NCI-H2171 treated with DMSO at 0.1 percent for 48 hours (cell line): ENCODE measurements at regions not wholly inside any gene's neighbourhood (a gene's known extent, or its start where the extent isn't known, plus 50 kb on each side); places are given as distances from the start of the nearest gene placed in this dataset.

Experiments used
- DNase-seq: peaks from one replicate; lab custom pipeline; 2025; lab: John Stamatoyannopoulos, UW

GRCh38 chr10:4196771-4197390 is 411.9 kb upstream of the KLF6 start:
- no peak for DNase-seq

GRCh38 chr10:4196183-4196582 is 411.2 kb upstream of the KLF6 start:
- DNase-seq, result no peak

DNA sequence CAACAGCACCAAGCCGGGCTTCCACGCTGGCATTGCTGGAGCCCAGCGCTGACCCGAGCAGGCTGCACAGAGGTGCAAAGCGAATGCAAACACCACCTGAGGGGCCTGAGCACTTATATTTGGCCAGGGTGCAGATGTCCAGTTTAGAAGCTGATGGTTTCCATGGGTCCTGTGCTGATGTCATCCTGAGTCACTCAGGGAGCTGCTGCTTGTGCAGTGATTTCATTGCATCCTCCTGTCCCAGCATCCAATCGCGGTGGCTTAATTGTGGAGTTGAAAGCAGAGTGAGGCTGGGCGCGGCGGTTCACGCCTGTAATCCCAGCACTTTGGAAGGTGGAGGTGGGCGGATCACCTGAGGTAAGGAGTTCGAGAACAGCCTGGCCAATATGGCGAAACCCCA is 410.2 kb upstream of the KLF6 start:
- DNase-seq, result no peak

DNA sequence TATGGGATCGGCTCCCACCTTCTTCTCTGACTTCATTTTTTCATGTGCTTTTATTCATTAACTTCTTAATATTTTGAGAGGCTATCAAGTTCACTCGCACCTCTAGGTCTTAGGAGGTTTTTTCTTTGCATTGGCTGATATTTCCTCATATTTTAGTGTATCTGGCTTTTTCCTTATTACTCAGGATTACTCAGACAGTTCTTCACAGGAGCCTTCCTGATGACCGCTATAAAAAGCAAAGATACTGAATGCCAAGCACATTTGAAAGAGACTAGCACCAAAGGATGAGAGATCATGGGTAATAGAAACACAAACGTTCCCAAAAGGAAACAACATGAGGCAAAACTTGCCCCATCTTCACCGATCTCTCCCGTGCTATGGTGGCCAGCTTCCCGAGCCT is 409.2 kb upstream of the KLF6 start:
- no peak for DNase-seq

DNA sequence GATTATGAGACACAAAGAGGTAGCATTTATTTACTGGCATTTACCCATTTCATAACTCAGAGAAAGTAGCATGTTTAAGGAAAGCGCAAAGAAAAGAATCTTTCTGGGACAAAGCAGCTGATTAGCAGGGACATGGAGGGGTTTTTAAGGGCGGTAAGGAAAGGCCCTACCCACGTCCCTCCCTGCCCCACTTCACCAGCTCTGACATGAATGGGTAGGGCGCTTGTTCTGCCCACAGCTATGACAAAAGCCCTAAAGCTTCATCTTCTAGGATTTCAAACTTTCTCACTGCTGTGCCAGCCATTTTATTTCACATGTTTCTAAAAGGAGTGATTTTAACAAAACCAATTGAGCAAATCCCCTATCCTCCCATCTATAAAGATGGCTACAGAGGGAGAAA is 406.9 kb upstream of the KLF6 start:
- DNase-seq, result no peak

- no peak for DNase-seq
Measured at GRCh38 chr10:4191354-4191753, 406.3 kb upstream of the KLF6 start.

DNA sequence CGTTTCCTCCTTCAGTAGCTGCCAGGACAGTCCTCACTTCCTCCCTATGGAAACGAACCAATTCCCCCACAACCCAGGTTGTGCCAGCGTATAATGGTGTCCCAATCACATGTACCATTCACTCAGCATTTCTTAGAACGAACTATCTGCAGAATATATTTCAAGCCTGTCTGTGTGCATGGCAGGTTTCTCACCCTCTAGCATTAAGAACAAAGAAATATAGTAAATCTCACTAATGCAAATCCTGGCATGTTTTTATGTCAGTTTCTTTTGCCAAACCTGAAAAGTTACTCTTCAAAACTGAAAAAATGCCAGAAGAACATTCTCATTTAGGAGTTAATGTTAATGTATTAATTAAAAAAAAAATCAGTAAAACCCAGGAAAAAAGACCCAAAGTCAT is 405.9 kb upstream of the KLF6 start:
- no peak for DNase-seq

DNA sequence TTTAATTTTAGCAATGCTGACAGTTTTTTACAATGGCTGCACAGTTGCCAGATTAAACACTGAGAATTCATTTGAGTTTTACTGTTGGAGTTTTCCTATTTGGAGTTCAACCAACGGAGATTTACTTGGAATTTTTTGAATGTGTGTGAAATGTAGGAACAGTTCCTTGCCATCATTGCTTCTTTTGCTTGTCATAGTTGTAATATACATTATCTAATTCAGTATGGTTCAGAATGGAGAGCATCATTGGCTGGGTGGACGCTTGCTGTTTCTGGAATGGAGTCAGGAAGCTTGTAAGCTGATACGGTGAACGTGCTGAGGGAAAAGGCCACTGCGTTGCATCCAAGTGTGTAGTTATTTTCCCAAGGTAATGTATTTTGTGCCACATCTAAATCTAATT is 404.3 kb upstream of the KLF6 start:
- DNase-seq, result no peak

DNA sequence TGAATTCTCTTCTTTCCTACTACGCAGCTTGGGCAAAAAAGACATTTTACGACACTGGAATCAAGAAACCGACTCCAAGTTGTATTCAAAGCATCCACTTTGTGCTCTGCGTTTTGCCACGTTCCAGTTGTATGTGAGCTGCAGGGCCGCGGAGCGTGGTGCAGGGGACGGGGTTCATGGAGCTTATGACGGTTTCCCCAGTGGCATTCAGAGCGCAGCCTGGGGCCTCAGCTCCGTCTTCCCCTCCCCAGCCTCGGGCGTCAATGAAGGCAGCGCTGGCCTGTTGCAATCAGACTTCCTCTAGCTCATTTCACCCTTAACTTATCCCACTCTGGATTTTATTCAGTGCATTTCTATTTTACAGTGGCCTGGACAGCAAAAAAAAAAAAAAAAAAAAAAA is 403.4 kb upstream of the KLF6 start:
- no peak for DNase-seq

- DNase-seq, result no peak
Measured at GRCh38 chr10:4186849-4187540, 402.0 kb upstream of the KLF6 start.

DNA sequence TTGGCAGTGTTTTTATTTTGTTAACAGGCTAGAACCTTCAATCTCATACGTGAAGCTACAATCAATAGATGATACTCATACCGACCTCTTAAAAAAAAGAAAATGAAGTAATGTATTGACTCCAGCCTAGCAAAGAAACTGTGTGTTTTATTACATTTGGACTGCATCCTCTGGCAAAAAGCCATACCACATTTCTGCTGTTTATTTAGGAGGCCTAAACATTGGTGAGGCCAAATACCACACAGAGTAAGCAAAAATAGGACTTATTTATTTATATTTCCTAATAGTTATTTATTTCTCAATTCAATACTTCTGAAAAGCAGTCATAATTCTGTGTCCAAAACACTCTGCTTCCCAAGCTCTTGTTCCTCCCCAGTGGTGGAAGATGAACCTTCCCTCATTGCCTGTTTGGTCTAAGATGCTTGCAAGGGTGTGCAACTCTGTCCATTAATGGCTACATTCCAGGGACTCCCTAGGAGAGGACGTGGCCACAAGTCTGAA is 398.8 kb upstream of the KLF6 start:
- no peak for DNase-seq

GRCh38 chr10:4181621-4182049 is 396.6 kb upstream of the KLF6 start:
- no peak for DNase-seq

- DNase-seq, result no peak
Measured at GRCh38 chr10:4181081-4181480, 396.1 kb upstream of the KLF6 start.

- DNase-seq, result no peak
Measured at GRCh38 chr10:4177791-4178190, 392.8 kb upstream of the KLF6 start.

DNA sequence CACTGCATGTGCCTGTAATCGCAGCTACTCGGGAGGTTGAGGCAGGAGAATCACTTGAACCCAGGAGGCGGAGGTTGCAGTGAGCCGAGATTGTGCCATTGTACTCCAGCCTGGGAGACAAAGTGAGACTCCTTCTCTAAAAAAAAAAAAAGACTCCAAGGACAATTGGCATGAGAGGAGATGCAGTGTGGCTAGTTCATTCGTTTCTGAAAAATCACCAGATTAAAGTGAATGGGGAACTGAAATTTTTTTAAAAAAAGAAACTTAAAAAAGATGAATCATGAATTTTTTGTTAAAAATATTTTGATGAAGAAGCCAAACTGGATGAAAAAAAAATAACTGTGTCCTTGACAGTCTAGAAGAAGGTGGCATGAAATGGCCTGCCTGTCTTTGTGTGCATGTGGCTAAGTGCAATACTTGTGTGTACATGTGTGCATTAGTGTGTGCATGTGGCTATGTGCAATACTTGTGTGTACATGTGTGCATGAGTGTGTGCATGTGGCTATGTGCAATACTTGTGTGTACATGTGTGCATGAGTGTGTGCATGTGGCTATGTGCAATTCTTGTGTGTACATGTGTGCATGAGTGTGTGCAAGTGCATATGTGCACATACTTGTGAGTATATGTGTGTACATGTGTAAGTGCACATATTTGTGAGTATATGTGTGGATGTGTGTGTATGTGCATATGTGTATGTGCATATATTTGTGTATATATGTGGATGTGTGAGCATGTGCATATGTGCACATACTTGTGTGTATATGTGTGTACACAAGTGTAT is 391.7 kb upstream of the KLF6 start:
- DNase-seq, result no peak

GRCh38 chr10:4174197-4174596 is 389.2 kb upstream of the KLF6 start:
- no peak for DNase-seq

DNA sequence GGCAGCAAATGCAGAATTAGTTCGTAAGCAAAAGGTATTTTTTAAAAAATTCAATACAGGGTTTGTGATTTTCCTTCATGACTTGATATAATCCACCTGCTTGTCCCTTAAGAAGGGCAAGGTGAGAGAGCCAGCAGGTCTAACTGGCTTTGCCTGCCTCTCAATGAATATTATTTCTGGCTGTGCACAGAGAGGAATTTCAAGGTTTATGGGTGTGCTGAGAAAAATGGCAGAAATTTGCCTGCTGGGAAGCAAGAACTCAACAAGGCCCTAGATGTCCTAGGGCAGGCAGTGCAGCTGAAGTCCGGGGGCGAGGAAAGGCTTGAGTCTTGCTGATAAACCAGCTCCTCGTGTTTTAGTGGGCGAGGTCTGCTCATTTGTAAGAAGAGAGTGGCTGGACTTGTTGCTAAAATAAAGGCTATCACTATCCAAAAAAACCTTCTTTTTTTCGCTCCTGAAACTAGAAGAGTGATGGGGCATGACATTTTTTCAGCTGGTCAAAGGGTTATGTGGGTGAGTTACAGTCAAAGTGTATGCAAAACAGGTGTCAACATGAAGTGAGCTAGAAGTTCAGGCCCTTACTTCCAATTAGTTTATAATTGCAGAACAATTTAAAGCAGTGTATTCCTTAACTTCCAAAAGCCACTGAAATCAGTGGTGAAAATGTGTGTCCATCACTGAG is 385.8 kb upstream of the KLF6 start:
- DNase-seq, result no peak

GRCh38 chr10:4170181-4170580 is 385.2 kb upstream of the KLF6 start:
- no peak for DNase-seq

GRCh38 chr10:4169448-4169847 is 384.4 kb upstream of the KLF6 start:
- DNase-seq, result no peak

DNA sequence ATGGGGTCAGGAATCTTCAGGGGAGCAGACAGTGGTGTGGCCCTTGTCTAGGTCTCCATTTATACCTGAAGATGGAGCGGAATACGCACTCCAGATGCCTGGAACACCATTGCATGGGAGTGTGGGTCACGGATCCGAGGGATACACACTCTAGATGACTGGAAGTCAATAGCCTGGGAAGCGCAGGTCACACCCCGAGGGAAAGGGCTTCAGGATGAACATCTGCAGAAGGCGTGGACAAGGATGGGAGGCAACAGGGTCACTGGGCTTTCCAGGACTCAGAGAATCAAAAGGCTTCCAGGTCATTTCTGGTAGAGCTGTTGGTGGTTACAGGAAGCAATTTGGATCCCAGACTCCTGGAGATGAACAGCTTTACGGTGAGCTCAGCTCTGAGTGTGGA is 382.2 kb upstream of the KLF6 start:
- DNase-seq, result no peak

GRCh38 chr10:4162571-4163286 is 377.7 kb upstream of the KLF6 start:
- no peak for DNase-seq

GRCh38 chr10:4159173-4159572 is 374.2 kb upstream of the KLF6 start:
- no peak for DNase-seq
